IMR-90 (cell line): ENCODE measurements at regions not wholly inside any gene's neighbourhood (a gene's known extent, or its start where the extent isn't known, plus 50 kb on each side); places are given as distances from the start of the nearest gene placed in this dataset.

Experiments
- ATAC-seq: fragments of 200-7000 bp; cut with Tn5 transposase; 2 replicates; pipeline ENCODE4 v1.9.1; 2020; ENCODE audit warnings: low read depth, mild to moderate bottlenecking, moderate library complexity
- BruUV-seq: library from RNA; stranded (reverse); fragments of 400-500 nt; replicated peaks from 2 replicates; lab custom pipeline; 2021; lab: Mats Ljungman, UMichigan
- CTCF ChIA-PET: fragments of 300-600 bp; formaldehyde crosslinking; extraction: SDS; loops from one replicate; lab custom pipeline; 2021; ENCODE audit warnings: antibody characterized with exemption; lab: Yijun Ruan, JAX
- POLR2A ChIA-PET: fragments of 300-600 bp; sonication (Branson Sonifier 250); formaldehyde crosslinking; loops from one replicate; lab custom pipeline; 2022; ENCODE audit warnings: antibody characterized with exemption; ENCODE audit not compliant: unreplicated experiment; lab: Charles Lee
- DNase-seq: peaks from one replicate; pipeline ENCODE4 v3.0.0; 2013
- H2AFZ ChIP-seq: replicated peaks from 2 replicates; pipeline ENCODE3; 2013; ENCODE audit warnings: low read length, mild to moderate bottlenecking; ENCODE audit not compliant: poor library complexity
- H2AK5ac ChIP-seq: 2 replicates; pipeline ENCODE4 v1.6.1; 2013; ENCODE audit warnings: low read depth, low read length, inconsistent platforms
- H2AK9ac ChIP-seq: replicated peaks from 2 replicates; pipeline ENCODE3; 2013; ENCODE audit warnings: mild to moderate bottlenecking, low read depth, low read length, moderate library complexity; ENCODE audit not compliant: poor library complexity
- H2BK120ac ChIP-seq: 2 replicates; pipeline ENCODE4 v1.6.1; 2013; ENCODE audit warnings: low read depth, low read length, inconsistent platforms
- H2BK15ac ChIP-seq: 3 replicates; pipeline ENCODE4 v1.6.1; 2013; ENCODE audit warnings: low read depth, low read length, inconsistent platforms
- H2BK20ac ChIP-seq: 2 replicates; pipeline ENCODE4 v1.6.1; 2013; ENCODE audit warnings: low read depth, mild to moderate bottlenecking, inconsistent platforms, low read length, moderate library complexity
- H2BK5ac ChIP-seq: 2 replicates; pipeline ENCODE4 v1.6.1; 2013; ENCODE audit warnings: mild to moderate bottlenecking, low read depth, low read length, inconsistent platforms; ENCODE audit not compliant: poor library complexity, severe bottlenecking
- H3K14ac ChIP-seq: replicated peaks from 2 replicates; pipeline ENCODE4 v1.6.1; 2013; ENCODE audit warnings: low read depth, low read length, inconsistent platforms
- H3K18ac ChIP-seq: 2 replicates; pipeline ENCODE4 v1.6.1; 2013; ENCODE audit warnings: low read depth, low read length, control low read depth
- H3K23ac ChIP-seq: 2 replicates; pipeline ENCODE4 v1.6.1; 2013; ENCODE audit warnings: low read depth, low read length, inconsistent platforms
- H3K27ac ChIP-seq: 2 replicates; pipeline ENCODE4 v1.5.1; 2013; ENCODE audit warnings: mild to moderate bottlenecking, control low read depth, low read length; ENCODE audit not compliant: insufficient read depth
- H3K27me3 ChIP-seq: 2 replicates; pipeline ENCODE4 v1.6.1; 2013; ENCODE audit warnings: low read length; ENCODE audit not compliant: control insufficient read depth, insufficient read depth
- H3K36me3 ChIP-seq: 2 replicates; pipeline ENCODE4 v1.6.1; 2013; ENCODE audit warnings: low read length, mixed read lengths; ENCODE audit not compliant: control insufficient read depth, insufficient read depth
- H3K4ac ChIP-seq: 2 replicates; pipeline ENCODE4 v1.6.1; 2013; ENCODE audit warnings: low read depth, low read length, inconsistent platforms
- H3K4me1 ChIP-seq: 2 replicates; pipeline ENCODE4 v1.6.1; 2013; ENCODE audit warnings: low read length, mixed read lengths; ENCODE audit not compliant: control insufficient read depth, insufficient read depth
- H3K4me2 ChIP-seq: 2 replicates; pipeline ENCODE4 v1.6.1; 2013; ENCODE audit warnings: low read depth, mild to moderate bottlenecking, control low read depth, low read length, moderate library complexity
- H3K4me3 ChIP-seq: 2 replicates; pipeline ENCODE4 v1.5.1; 2013; ENCODE audit warnings: low read depth, mild to moderate bottlenecking, control low read depth, low read length, moderate library complexity; ENCODE audit not compliant: insufficient read depth
- H3K56ac ChIP-seq: 2 replicates; pipeline ENCODE4 v1.6.1; 2013; ENCODE audit warnings: low read length, inconsistent platforms; ENCODE audit not compliant: insufficient read depth; ENCODE audit errors: extremely low read depth
- H3K79me1 ChIP-seq, 2 experiments: 2 replicates each; pipeline ENCODE4 v1.6.1; 2013; ENCODE audit warnings: low read length in 2 of 2, inconsistent platforms in 1 of 2, low read depth in 1 of 2
- H3K9ac ChIP-seq: 2 replicates; pipeline ENCODE4 v1.6.1; 2013; ENCODE audit warnings: low read depth, low read length, control low read depth
- H3K9me1 ChIP-seq: 2 replicates; pipeline ENCODE4 v1.6.1; 2013; ENCODE audit warnings: low read length, inconsistent platforms; ENCODE audit not compliant: insufficient read depth
- H3K9me3 ChIP-seq: 2 replicates; pipeline ENCODE4 v1.6.1; 2013; ENCODE audit warnings: low read length; ENCODE audit not compliant: control insufficient read depth, insufficient read depth
- H4K20me1 ChIP-seq: 2 replicates; pipeline ENCODE4 v1.6.1; 2013; ENCODE audit warnings: low read length, inconsistent platforms; ENCODE audit not compliant: insufficient read depth
- H4K5ac ChIP-seq: 2 replicates; pipeline ENCODE4 v1.6.1; 2013; ENCODE audit warnings: mild to moderate bottlenecking, low read depth, low read length, control low read depth
- H4K8ac ChIP-seq, 2 experiments: 2 replicates each; pipeline ENCODE4 v1.6.1; 2013; ENCODE audit warnings: low read depth in 2 of 2, low read length in 2 of 2, control low read depth in 1 of 2, inconsistent platforms in 1 of 2
- H4K91ac ChIP-seq: 2 replicates; pipeline ENCODE4 v1.6.1; 2013; ENCODE audit warnings: low read depth, low read length, inconsistent platforms; ENCODE audit not compliant: insufficient read depth
- BHLHE40 ChIP-seq: fragments of 150-350 bp; IDR thresholded peaks from 2 replicates; pipeline ENCODE4 v1.6.1; 2016; ENCODE audit warnings: mild to moderate bottlenecking, low read depth, low read length
- CEBPB ChIP-seq: IDR thresholded peaks from 2 replicates; pipeline ENCODE4 v1.6.1; 2012; ENCODE audit warnings: low read depth, low read length, improper control_type of control experiment
- CHD1 ChIP-seq: IDR thresholded peaks from 2 replicates; pipeline ENCODE4 v1.6.1; 2012; ENCODE audit warnings: low read depth, low read length, improper control_type of control experiment
- MAFK ChIP-seq: IDR thresholded peaks from 2 replicates; pipeline ENCODE4 v1.6.1; 2012; ENCODE audit warnings: low read depth, low read length, improper control_type of control experiment
- MAZ ChIP-seq: IDR thresholded peaks from 2 replicates; pipeline ENCODE4 v1.6.1; 2012; ENCODE audit warnings: low read depth, mild to moderate bottlenecking, low read length, improper control_type of control experiment, moderate library complexity, borderline replicate concordance
- MXI1 ChIP-seq: IDR thresholded peaks from 2 replicates; pipeline ENCODE4 v1.6.1; 2012; ENCODE audit warnings: low read depth, mild to moderate bottlenecking, low read length, moderate library complexity, borderline replicate concordance
- NFE2L2 ChIP-seq: fragments of 150-350 bp; IDR thresholded peaks from 2 replicates; pipeline ENCODE4 v1.6.1; 2016; ENCODE audit warnings: low read depth, mild to moderate bottlenecking, low read length
- POLR2A ChIP-seq: IDR thresholded peaks from 2 replicates; pipeline ENCODE4 v1.6.1; 2012; ENCODE audit warnings: mild to moderate bottlenecking, low read depth, low read length
- RCOR1 ChIP-seq: IDR thresholded peaks from 2 replicates; pipeline ENCODE4 v1.6.1; 2012; ENCODE audit warnings: mild to moderate bottlenecking, low read length, improper control_type of control experiment; ENCODE audit not compliant: insufficient replicate concordance
- RFX5 ChIP-seq: IDR thresholded peaks from 2 replicates; pipeline ENCODE4 v1.8.0; 2012; ENCODE audit warnings: low read depth, mild to moderate bottlenecking, low read length, moderate library complexity
- SMC3 ChIP-seq: fragments of 150-350 bp; IDR thresholded peaks from 2 replicates; pipeline ENCODE4 v1.6.1; 2016; ENCODE audit warnings: low read depth, mild to moderate bottlenecking, antibody characterized with exemption, low read length, moderate library complexity
- WGBS, 2 experiments: methylation state at CpG; one replicate each; pipeline versions ENCODE4 v1.1.5 to v1.1.7; 2013; ENCODE audit warnings: missing lambda C conversion rate in 2 of 2; ENCODE audit not compliant: insufficient read length in 1 of 2; ENCODE audit errors: extremely low coverage in 2 of 2; 5-methylcytosine and 5-hydroxymethylcytosine counted together
- dilution Hi-C: fragments of 300-500 bp; cut with HindIII; formaldehyde crosslinking; loops from one replicate; pipeline ENCODE4 v1.14.3; 2018; ENCODE audit warnings: low sequenced_read_pairs; ENCODE audit not compliant: unreplicated experiment
- in situ Hi-C: fragments of 300-500 bp; cut with MboI; formaldehyde crosslinking; loops from 3 replicates; pipeline ENCODE4 v1.14.3; 2019; ENCODE audit warnings: low sequenced_read_pairs, inconsistent platforms, mixed read lengths
- intact Hi-C: fragments of 100-400 bp; cut with micrococcal nuclease; formaldehyde crosslinking; loops from 2 replicates; pipeline ENCODE4 v1.10.0; 2022
- TF ChIP-seq, protein P1 (sequence below): conservative IDR thresholded peaks from 2 replicates; pipeline ENCODE4 v1.5.1; 2012; ENCODE audit warnings: mild to moderate bottlenecking, low read depth, low read length, improper control_type of control experiment
- TF ChIP-seq, protein P2 (sequence below): fragments of 150-350 bp; IDR thresholded peaks from 2 replicates; pipeline ENCODE4 v1.6.1; 2017; ENCODE audit warnings: mild to moderate bottlenecking, antibody characterized with exemption, low read length, low read depth

DNA sequence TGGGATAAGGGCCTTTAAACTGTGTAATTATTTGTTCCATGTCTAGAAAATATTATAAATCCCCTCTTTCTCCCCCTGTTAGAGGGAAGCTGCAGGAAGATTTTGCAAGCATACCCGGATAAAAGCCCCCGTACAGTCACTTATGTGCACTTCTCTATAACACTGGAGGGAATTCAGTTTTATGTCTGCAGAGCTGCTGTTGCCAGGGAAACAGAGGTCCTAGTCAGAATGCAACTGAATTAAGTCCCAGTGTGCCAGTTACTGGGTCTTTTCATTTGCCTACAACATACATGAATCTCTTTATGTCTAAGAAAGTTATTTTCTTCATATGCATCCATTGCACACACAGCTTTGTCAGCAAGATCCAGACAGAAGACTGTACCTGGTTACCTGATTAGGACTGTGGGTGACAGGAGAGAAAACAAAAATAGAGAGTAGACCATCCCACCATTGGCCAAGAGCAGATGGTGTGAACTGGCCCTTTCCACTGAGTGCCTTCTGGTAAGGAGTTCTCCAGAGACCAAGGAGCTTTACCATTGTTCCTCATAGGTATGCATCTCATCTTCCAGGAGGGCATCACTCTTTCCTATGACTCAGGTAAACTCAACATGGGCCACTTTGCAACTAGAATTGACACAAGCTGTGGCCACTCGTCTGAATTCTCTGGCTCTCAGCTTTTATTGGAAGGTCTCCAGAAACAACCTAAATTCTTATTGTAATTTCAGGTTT, 180.8 kb upstream of the PHACTR1 start (continued):
- no peak for TF ChIP-seq BHLHE40

DNA sequence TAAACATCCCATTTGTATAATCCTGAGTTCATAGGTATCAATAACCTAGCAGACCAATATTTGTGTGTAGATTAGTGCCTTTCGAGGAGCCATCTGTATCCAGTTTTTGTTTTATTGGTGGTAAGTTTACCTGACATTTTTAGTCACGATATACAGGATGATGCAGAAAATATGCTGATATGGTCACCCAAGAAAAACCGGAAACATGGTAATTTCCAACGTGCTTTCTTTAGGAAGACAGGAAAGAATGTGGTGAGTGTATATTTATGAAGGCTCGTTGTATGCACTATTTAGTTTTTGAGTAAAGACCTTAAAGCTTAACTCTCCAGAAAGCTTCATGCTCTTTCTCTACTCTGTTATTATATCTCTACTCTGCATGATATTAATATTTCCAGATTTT, 180.2 kb upstream of the PHACTR1 start:
- Histone ChIP-seq H2BK5ac (no peak overlapping the region), H3K27ac (no peak overlapping the region), H4K20me1 (no peaks in the 10 kb centered on the region), H2BK120ac (no peak overlapping the region), H3K9me1 (no peaks in the 10 kb centered on the region), H3K27me3 (no peaks in the 10 kb centered on the region; the same call in 1 of the 2 replicates), H4K91ac (no peak overlapping the region), H3K4me3 (no peak overlapping the region), H3K9me3 (no peaks in the 10 kb centered on the region), H2AFZ (no peak overlapping the region), H3K23ac (no peak overlapping the region), H3K4ac (no peak overlapping the region), H3K56ac (no peak overlapping the region), H3K9ac (no peak overlapping the region), H2BK20ac (0 out of 2 replicates have a peak overlapping the region, but pooled peaks have one; percentile 1), H2AK9ac (no peak overlapping the region), H4K5ac (no peak overlapping the region), H3K4me1 (peaks cover 7% of the 10 kb centered on the region; the same call in 1 of the 2 replicates), H3K36me3 (no peaks in the 10 kb centered on the region), H3K4me2 (no peak overlapping the region), H2BK15ac (no peak overlapping the region), H4K8ac (no peak overlapping the region; a peak in 1 of 4 replicates), H3K14ac (no peak overlapping the region), H2AK5ac (no peak overlapping the region), H3K18ac (no peak overlapping the region; the same call in 1 of the 2 replicates), H3K79me1 (no peaks in the 10 kb centered on the region)
- no peak for DNase-seq
- no CpG with 5 or more reads among the region's 5 CpGs for WGBS, 2 experiments
- no peak for ATAC-seq
- POLR2A ChIA-PET: no interaction called here
- intact Hi-C loops (no loop called here), in situ Hi-C loops (no loop called here), dilution Hi-C loops (no loop called here)
- BruUV-seq: no TSS peak
- CTCF ChIA-PET: no interaction called here
- TF ChIP-seq CHD1 (no peak), MAZ (no peak), NFE2L2 (no peak), SMC3 (no peak), POLR2A (no peak), CEBPB (no peak), RFX5 (no peak), RCOR1 (no peak), MAFK (no peak), MXI1 (no peak)
- TF ChIP-seq, protein P1, sequence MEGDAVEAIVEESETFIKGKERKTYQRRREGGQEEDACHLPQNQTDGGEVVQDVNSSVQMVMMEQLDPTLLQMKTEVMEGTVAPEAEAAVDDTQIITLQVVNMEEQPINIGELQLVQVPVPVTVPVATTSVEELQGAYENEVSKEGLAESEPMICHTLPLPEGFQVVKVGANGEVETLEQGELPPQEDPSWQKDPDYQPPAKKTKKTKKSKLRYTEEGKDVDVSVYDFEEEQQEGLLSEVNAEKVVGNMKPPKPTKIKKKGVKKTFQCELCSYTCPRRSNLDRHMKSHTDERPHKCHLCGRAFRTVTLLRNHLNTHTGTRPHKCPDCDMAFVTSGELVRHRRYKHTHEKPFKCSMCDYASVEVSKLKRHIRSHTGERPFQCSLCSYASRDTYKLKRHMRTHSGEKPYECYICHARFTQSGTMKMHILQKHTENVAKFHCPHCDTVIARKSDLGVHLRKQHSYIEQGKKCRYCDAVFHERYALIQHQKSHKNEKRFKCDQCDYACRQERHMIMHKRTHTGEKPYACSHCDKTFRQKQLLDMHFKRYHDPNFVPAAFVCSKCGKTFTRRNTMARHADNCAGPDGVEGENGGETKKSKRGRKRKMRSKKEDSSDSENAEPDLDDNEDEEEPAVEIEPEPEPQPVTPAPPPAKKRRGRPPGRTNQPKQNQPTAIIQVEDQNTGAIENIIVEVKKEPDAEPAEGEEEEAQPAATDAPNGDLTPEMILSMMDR: no peak
- TF ChIP-seq, protein P2, sequence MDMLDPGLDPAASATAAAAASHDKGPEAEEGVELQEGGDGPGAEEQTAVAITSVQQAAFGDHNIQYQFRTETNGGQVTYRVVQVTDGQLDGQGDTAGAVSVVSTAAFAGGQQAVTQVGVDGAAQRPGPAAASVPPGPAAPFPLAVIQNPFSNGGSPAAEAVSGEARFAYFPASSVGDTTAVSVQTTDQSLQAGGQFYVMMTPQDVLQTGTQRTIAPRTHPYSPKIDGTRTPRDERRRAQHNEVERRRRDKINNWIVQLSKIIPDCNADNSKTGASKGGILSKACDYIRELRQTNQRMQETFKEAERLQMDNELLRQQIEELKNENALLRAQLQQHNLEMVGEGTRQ: no peak
